Bronchial epithelial cell (primary cell): ENCODE measurements at regions not wholly inside any gene's neighbourhood (a gene's known extent, or its start where the extent isn't known, plus 50 kb on each side); places are given as distances from the start of the nearest gene placed in this dataset.

ENCODE experiments used
- DNase-seq: peaks from one replicate; pipeline ENCODE4 v3.0.0-alpha.2; 2010; ENCODE audit warnings: low read depth
- FAIRE-seq: peaks from 2 replicates; lab custom pipeline; 2011; peaks lifted over from hg19 to GRCh38; lab: Jason Lieb, UNC
- H3K27me3 ChIP-seq: 2 replicates; pipeline ENCODE4 v1.5.1; 2011; ENCODE audit warnings: low read length; ENCODE audit not compliant: control insufficient read depth, insufficient read depth
- H3K36me3 ChIP-seq: 2 replicates; pipeline ENCODE4 v1.5.1; 2011; ENCODE audit warnings: low read length; ENCODE audit not compliant: control insufficient read depth, insufficient read depth
- H3K4me3 ChIP-seq: 2 replicates; pipeline ENCODE4 v1.5.1; 2011; ENCODE audit warnings: mild to moderate bottlenecking, low read depth, low read length, control low read depth
- CTCF ChIP-seq: IDR thresholded peaks from 2 replicates; pipeline ENCODE4 v1.5.1; 2011; ENCODE audit warnings: mild to moderate bottlenecking, moderate library complexity, low read length, control low read depth, inconsistent platforms; ENCODE audit not compliant: insufficient read depth, severe bottlenecking

DNA sequence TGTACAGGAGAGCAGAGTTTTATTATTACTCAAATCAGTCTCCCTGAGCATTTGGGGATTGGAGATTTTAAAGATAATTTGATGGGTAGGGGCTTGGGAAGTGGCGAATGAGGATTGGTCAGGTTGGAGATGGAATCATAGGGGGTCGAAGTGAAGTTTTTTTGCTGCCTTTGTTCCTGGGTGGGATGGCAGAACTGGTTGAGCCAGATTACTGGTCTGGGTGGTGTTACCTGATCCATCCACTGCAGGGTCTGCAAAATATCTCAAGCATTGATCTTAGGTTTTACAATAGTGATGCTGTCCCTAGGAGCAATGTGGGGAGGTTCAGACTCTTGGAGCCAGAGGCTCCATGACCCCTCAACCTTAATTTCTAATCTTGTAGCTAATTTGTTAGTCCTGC is 108.8 kb downstream of the BACH1 start:
- Histone ChIP-seq H3K4me3 (no peak overlapping the region), H3K36me3 (no peaks in the 10 kb centered on the region), H3K27me3 (no peaks in the 10 kb centered on the region)
- TF ChIP-seq CTCF: no peak
- no peak for FAIRE-seq
- DNase-seq: no peak

DNA sequence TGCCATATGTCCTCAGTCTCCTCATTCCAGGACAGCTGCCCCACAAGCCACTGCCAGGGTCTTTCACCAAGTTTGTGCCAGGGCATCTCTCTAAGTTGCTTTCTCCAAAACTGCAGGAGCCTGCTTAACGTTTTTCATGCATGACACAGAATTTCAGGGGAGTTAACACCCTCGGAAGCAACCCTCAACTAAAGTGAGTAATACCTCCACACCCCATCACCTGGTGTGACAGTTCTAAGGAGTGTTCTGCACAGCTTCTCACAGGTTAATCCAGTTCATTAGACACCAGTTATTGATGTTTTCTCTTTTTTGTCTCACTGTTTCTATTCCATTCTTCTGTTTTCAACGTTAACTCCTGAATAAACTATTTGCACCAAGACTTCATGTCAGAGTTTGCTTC is 115.0 kb downstream of the BACH1 start:
- H3K4me3 ChIP-seq: no peak overlapping the region
- no peaks in the 10 kb centered on the region for H3K36me3 ChIP-seq
- DNase-seq (peak; percentile 54), FAIRE-seq (peak; percentile 23)
- no peaks in the 10 kb centered on the region for H3K27me3 ChIP-seq
- no peak for TF ChIP-seq CTCF

DNA sequence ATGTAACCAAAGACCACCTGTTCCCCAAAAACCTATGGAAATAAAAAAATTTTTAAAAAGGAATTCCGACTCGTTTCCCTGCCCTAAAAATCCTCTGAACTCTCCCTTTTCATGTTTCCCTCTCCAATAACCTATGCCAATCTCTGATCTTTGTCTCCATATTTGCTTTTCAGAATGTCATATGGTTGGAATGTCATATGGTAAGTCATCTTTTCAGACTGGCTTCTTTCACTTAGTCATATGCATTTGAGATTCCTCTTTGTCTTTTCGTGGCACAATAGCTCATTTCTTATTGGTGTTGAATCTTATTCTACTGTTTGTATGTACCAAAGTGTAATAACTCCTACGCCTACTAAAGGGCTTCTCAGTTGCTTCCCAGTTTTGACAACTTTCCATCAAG is 117.5 kb downstream of the BACH1 start:
- peak; percentile 42 for DNase-seq
- H3K27me3 ChIP-seq: no peaks in the 10 kb centered on the region
- no peak for FAIRE-seq

GRCh38 chr21:29418813-29419212 is 120.1 kb downstream of the BACH1 start:
- no peak for FAIRE-seq

More for the DNA sequence above, 117.5 kb downstream of the BACH1 start:
- no peaks in the 10 kb centered on the region for H3K36me3 ChIP-seq
- no peak for TF ChIP-seq CTCF
- no peak overlapping the region for H3K4me3 ChIP-seq

GRCh38 chr21:29419422-29419821 is 120.7 kb downstream of the BACH1 start:
- FAIRE-seq (no peak), DNase-seq (no peak)
- no peak for TF ChIP-seq CTCF

More at GRCh38 chr21:29418813-29419212, 120.1 kb downstream of the BACH1 start:
- Histone ChIP-seq H3K27me3 (no peaks in the 10 kb centered on the region), H3K36me3 (no peaks in the 10 kb centered on the region), H3K4me3 (no peak overlapping the region)
- TF ChIP-seq CTCF: no peak
- DNase-seq: no peak

More at GRCh38 chr21:29419422-29419821, 120.7 kb downstream of the BACH1 start:
- no peak overlapping the region for H3K4me3 ChIP-seq
- no peaks in the 10 kb centered on the region for H3K27me3 ChIP-seq
- no peaks in the 10 kb centered on the region for H3K36me3 ChIP-seq
